ENCODE measurements at regions not wholly inside any gene's neighbourhood (a gene's known extent, or its start where the extent isn't known, plus 50 kb on each side); places are given as distances from the start of the nearest gene placed in this dataset.

DNA sequence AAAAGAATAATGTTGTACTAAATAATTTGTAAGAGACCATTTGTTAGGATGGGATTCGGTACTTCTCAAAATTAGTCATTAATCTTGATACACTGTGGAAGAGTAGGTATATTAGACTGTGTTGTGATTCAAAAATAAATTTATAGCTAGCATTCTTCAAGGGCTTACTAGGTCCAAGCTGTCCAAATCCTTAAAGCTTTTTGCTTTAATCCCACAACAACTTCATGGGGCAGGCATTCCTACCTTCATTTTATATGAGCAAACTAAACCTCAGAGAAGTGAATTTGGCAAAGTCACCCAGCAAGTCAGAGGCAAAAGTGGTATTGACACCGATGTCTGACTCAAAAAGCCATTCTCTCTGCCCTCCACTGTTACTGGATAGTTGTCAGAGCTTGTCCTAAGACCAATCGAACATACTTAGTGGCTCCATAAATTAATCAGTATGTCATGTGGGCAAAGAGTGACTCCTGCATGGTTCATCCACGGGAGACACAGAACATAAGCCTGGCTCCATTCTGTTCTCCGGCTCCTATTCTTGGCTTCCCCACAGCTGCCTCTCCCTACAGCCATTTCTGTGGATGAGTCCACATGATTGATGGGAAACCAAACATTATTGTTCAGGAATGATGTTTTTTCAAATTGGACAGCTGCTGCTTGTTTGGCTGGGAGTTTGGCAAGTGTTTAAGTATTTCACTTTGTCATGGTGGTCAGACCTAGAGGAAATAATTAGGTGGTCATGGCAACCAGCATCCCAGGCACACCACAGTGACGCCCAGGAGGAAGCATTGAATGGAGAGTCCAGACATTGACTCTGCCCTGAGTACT lies 133.4 kb upstream of the FGGY start:
- Histone ChIP-seq H3K36me3 (no peaks in the 10 kb centered on the region), H3K9me3 (peaks cover 0 to 8% (median under 1%) of the 10 kb centered on the region in 3 donors), H3K4me3 (no peak overlapping the region), H3K4me1 (peaks cover 0 to 6% (median 0%) of the 10 kb centered on the region in 3 donors), H3K27me3 (no peaks in the 10 kb centered on the region), H3K27ac (no peak overlapping the region)
- DNase-seq: no peak
- TF ChIP-seq, protein P1, sequence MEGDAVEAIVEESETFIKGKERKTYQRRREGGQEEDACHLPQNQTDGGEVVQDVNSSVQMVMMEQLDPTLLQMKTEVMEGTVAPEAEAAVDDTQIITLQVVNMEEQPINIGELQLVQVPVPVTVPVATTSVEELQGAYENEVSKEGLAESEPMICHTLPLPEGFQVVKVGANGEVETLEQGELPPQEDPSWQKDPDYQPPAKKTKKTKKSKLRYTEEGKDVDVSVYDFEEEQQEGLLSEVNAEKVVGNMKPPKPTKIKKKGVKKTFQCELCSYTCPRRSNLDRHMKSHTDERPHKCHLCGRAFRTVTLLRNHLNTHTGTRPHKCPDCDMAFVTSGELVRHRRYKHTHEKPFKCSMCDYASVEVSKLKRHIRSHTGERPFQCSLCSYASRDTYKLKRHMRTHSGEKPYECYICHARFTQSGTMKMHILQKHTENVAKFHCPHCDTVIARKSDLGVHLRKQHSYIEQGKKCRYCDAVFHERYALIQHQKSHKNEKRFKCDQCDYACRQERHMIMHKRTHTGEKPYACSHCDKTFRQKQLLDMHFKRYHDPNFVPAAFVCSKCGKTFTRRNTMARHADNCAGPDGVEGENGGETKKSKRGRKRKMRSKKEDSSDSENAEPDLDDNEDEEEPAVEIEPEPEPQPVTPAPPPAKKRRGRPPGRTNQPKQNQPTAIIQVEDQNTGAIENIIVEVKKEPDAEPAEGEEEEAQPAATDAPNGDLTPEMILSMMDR (IDR thresholded peaks at IDR 0.05): no peak
- TF ChIP-seq POLR2A (IDR thresholded peaks at IDR 0.05): no peak
- intact Hi-C loops (cut with DNase I): no loop called here
- WGBS, 2 donors: 39 to 41% methylated on average over 5 to 6 of the region's 6 CpGs

DNA sequence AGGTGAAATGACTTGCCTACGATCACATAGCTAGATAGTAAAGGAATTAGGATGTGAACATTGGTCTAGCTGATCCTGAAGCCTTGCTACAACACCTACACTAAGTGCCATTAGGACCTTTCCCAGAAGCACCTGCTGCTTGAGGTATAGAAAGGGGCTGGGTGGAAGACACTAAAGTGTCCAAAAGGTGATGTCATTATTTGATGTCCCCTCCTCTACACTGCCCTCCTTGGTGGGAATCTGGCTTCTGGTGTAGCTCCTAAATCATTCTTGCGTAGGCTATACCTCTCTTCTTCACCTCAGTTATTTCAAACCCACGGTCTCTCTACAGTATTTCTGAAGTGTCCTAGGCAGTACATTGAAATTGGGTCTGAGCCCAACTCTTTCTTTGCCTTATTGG lies 132.5 kb upstream of the FGGY start:
- Histone ChIP-seq H3K9me3 (no peaks in the 10 kb centered on the region), H3K36me3 (no peaks in the 10 kb centered on the region), H3K4me1 (peaks cover 0 to 6% (median 0%) of the 10 kb centered on the region in 3 donors), H3K27me3 (no peaks in the 10 kb centered on the region), H3K27ac (no peak overlapping the region), H3K4me3 (no peak overlapping the region)
- intact Hi-C loops (cut with DNase I): no loop called here
- no peak for TF ChIP-seq POLR2A (IDR thresholded peaks at IDR 0.05)
- TF ChIP-seq, protein P1 (IDR thresholded peaks at IDR 0.05): no peak
- no peak for DNase-seq
- 72 to 90% methylated on average over 2 of the region's 3 CpGs for WGBS, 2 donors

- Histone ChIP-seq H3K36me3 (no peaks in the 10 kb centered on the region), H3K4me1 (peaks cover 0 to 6% (median 0%) of the 10 kb centered on the region in 3 donors), H3K4me3 (no peak overlapping the region), H3K27ac (no peak overlapping the region), H3K27me3 (no peaks in the 10 kb centered on the region), H3K9me3 (no peaks in the 10 kb centered on the region)
- WGBS, 2 donors: 9 to 16% methylated on average over 2 of the region's 2 CpGs
- TF ChIP-seq POLR2A (IDR thresholded peaks at IDR 0.05): no peak
- TF ChIP-seq, protein P1 (IDR thresholded peaks at IDR 0.05): no peak
- intact Hi-C loops (cut with DNase I): no loop called here
- no peak for DNase-seq
Observed at GRCh38 chr1:59165353-59165752, 131.5 kb upstream of the FGGY start.

GRCh38 chr1:59169703-59170102 lies 127.2 kb upstream of the FGGY start:
- intact Hi-C loops (cut with DNase I): no loop called here
- H3K9me3 ChIP-seq: no peaks in the 10 kb centered on the region
- no peaks in the 10 kb centered on the region for H3K4me1 ChIP-seq
- no peak overlapping the region for H3K4me3 ChIP-seq
- no peaks in the 10 kb centered on the region for H3K27me3 ChIP-seq
- no peak overlapping the region for H3K27ac ChIP-seq
- no peak for TF ChIP-seq POLR2A (IDR thresholded peaks at IDR 0.05)
- TF ChIP-seq, protein P1 (IDR thresholded peaks at IDR 0.05): no peak
- H3K36me3 ChIP-seq: no peaks in the 10 kb centered on the region
- WGBS, 2 donors: 55 to 67% methylated on average over 1 of the region's 1 CpG
- no peak for DNase-seq

GRCh38 chr1:59170659-59171058 lies 126.2 kb upstream of the FGGY start:
- Histone ChIP-seq H3K27me3 (no peaks in the 10 kb centered on the region), H3K27ac (no peak overlapping the region), H3K4me1 (no peaks in the 10 kb centered on the region), H3K9me3 (no peaks in the 10 kb centered on the region), H3K36me3 (no peaks in the 10 kb centered on the region), H3K4me3 (no peak overlapping the region)
- 89% methylated on average over 3 of the region's 3 CpGs for WGBS, 2 donors
- DNase-seq: no peak
- TF ChIP-seq POLR2A (IDR thresholded peaks at IDR 0.05): no peak
- TF ChIP-seq, protein P1 (IDR thresholded peaks at IDR 0.05): no peak
- intact Hi-C loops (cut with DNase I): no loop called here
